ENCODE measurements at regions not wholly inside any gene's neighbourhood (a gene's known extent, or its start where the extent isn't known, plus 50 kb on each side); places are given as distances from the start of the nearest gene placed in this dataset.
A peak's percentile ranks its signal among the peaks of the same experiment; 100 is the strongest.
"Not testable (repeated sequence)": the region's sequence is repeated elsewhere in the genome, so short reads cannot be mapped to it uniquely, and the experiment has no call there.

GRCh38 chr17:20851591-20852238 lies 191.1 kb downstream of the USP22 start:
- H3K27ac ChIP-seq (ENCODE audit: extremely low read depth, low read depth, low read length); H3K9me3 ChIP-seq (ENCODE audit: control insufficient read depth, insufficient read depth, low read depth, low read length); H3K36me3 ChIP-seq (ENCODE audit: control insufficient read depth in 2 of 2, insufficient read depth in 1 of 2, low read length in 2 of 2); H3K4me1 ChIP-seq (ENCODE audit: control insufficient read depth, insufficient read depth, low read length): not testable (repeated sequence)
- TF ChIP-seq SP2 (tag by site-specific recombination; IDR thresholded peaks at IDR 0.05) (peak; percentile 20; the same call in 1 of the 2 replicates), EGR2 (tag by site-specific recombination; IDR thresholded peaks at IDR 0.05; ENCODE audit: low read depth) (peak; percentile 78), GLIS2 (tag by site-specific recombination; IDR thresholded peaks at IDR 0.05) (peak; percentile 68; the same call in 1 of the 2 replicates), OSR2 (tag by site-specific recombination; IDR thresholded peaks at IDR 0.05) (peak; percentile 75), ZNF398 (tag by site-specific recombination; IDR thresholded peaks at IDR 0.05) (peak; percentile 73), ZBTB48 (tag by site-specific recombination; IDR thresholded peaks at IDR 0.05) (peak; percentile 28; the same call in 1 of the 2 replicates), ZFHX2 (tag by site-specific recombination; conservative IDR thresholded peaks at IDR 0.05) (peak; percentile 79), ZNF600 (tag by site-specific recombination; IDR thresholded peaks at IDR 0.05) (peak; percentile 55; the same call in 1 of the 2 replicates)
- TF ChIP-seq, protein P1, sequence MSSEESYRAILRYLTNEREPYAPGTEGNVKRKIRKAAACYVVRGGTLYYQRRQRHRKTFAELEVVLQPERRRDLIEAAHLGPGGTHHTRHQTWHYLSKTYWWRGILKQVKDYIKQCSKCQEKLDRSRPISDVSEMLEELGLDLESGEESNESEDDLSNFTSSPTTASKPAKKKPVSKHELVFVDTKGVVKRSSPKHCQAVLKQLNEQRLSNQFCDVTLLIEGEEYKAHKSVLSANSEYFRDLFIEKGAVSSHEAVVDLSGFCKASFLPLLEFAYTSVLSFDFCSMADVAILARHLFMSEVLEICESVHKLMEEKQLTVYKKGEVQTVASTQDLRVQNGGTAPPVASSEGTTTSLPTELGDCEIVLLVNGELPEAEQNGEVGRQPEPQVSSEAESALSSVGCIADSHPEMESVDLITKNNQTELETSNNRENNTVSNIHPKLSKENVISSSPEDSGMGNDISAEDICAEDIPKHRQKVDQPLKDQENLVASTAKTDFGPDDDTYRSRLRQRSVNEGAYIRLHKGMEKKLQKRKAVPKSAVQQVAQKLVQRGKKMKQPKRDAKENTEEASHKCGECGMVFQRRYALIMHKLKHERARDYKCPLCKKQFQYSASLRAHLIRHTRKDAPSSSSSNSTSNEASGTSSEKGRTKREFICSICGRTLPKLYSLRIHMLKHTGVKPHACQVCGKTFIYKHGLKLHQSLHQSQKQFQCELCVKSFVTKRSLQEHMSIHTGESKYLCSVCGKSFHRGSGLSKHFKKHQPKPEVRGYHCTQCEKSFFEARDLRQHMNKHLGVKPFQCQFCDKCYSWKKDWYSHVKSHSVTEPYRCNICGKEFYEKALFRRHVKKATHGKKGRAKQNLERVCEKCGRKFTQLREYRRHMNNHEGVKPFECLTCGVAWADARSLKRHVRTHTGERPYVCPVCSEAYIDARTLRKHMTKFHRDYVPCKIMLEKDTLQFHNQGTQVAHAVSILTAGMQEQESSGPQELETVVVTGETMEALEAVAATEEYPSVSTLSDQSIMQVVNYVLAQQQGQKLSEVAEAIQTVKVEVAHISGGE (tag by site-specific recombination; conservative IDR thresholded peaks at IDR 0.05; ENCODE audit: low read depth) = peak; percentile 34; the same call in 1 of the 2 replicates
- ChIA-PET POLR2A (interaction anchor here (0.6 to 0.7 kb wide), 2 partner anchors 45 to 857 kb away, joined by 4 read pairs; no protein-coding TSS in a partner anchor), CTCF (interaction anchor here (0.6 to 4.6 kb wide), 10 partner anchors 13 to 628 kb away, joined by 3 to 24 read pairs (median 4); no protein-coding TSS in a partner anchor)
- peak overlapping the region; percentile 38 for H3K4me3 ChIP-seq (ENCODE audit: low read depth, low read length)

- peak overlapping the region; percentile 38 for H3K4me3 ChIP-seq (ENCODE audit: low read depth, low read length)
- no peaks in the 10 kb centered on the region for H3K36me3 ChIP-seq (ENCODE audit: control insufficient read depth in 2 of 2, insufficient read depth in 1 of 2, low read length in 2 of 2)
- peak overlapping the region; percentile 59; the same call in 1 of the 2 replicates for H3K27ac ChIP-seq (ENCODE audit: extremely low read depth, low read depth, low read length)
- H3K4me1 ChIP-seq (ENCODE audit: control insufficient read depth, insufficient read depth, low read length) = peaks cover 5% of the 10 kb centered on the region; the same call in 1 of the 2 replicates
- no peaks in the 10 kb centered on the region for H3K9me3 ChIP-seq (ENCODE audit: control insufficient read depth, insufficient read depth, low read depth, low read length)
- CTCF ChIA-PET = interaction anchor here (0.6 to 4.6 kb wide), 7 partner anchors 51 to 141 kb away, joined by 3 to 24 read pairs (median 3); no protein-coding TSS in a partner anchor
- POLR2A ChIA-PET = interaction anchor here (0.5 to 1.3 kb wide), 4 partner anchors 8 to 858 kb away, joined by 3 to 4 read pairs (median 4); no protein-coding TSS in a partner anchor
- TF ChIP-seq PRDM1 (tag by site-specific recombination; IDR thresholded peaks at IDR 0.05) = peak; percentile 77
- TF ChIP-seq MEIS1 (CRISPR knock-in tag; IDR thresholded peaks at IDR 0.05; ENCODE audit: borderline replicate concordance) = no peak
- no peak for TF ChIP-seq ZNF658 (tag by site-specific recombination; IDR thresholded peaks at IDR 0.05)
- no peak for TF ChIP-seq ZBTB48 (tag by site-specific recombination; IDR thresholded peaks at IDR 0.05)
- TF ChIP-seq, protein P2, sequence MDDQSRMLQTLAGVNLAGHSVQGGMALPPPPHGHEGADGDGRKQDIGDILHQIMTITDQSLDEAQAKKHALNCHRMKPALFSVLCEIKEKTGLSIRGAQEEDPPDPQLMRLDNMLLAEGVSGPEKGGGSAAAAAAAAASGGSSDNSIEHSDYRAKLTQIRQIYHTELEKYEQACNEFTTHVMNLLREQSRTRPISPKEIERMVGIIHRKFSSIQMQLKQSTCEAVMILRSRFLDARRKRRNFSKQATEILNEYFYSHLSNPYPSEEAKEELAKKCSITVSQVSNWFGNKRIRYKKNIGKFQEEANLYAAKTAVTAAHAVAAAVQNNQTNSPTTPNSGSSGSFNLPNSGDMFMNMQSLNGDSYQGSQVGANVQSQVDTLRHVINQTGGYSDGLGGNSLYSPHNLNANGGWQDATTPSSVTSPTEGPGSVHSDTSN (CRISPR knock-in tag; IDR thresholded peaks at IDR 0.05) = 0 out of 2 replicates have a peak, but pooled peaks have one; percentile 38
- TF ChIP-seq ZBTB10 (tag by site-specific recombination; IDR thresholded peaks at IDR 0.05) = no peak
- TF ChIP-seq ZBTB20 (tag by site-specific recombination; IDR thresholded peaks at IDR 0.05) = peak; percentile 60; the same call in 1 of the 2 replicates
- no peak for TF ChIP-seq ZNF626 (tag by site-specific recombination; IDR thresholded peaks at IDR 0.05)
- TF ChIP-seq ZNF600 (tag by site-specific recombination; IDR thresholded peaks at IDR 0.05) = peak; percentile 94
- TF ChIP-seq ZBTB49 (tag by site-specific recombination; IDR thresholded peaks at IDR 0.05; ENCODE audit: low read depth) = no peak
- TF ChIP-seq, protein P3, sequence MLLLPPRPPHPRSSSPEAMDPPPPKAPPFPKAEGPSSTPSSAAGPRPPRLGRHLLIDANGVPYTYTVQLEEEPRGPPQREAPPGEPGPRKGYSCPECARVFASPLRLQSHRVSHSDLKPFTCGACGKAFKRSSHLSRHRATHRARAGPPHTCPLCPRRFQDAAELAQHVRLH (tag by site-specific recombination; IDR thresholded peaks at IDR 0.05) = no peak
Measured at GRCh38 chr17:20852239-20852989, 190.4 kb downstream of the USP22 start.

Data from HEK293 (cell line).